Stimulated activated CD4-positive, alpha-beta T cell treated with anti-CD3 and anti-CD28 coated beads, Interleukin-4, amount 100 ng/mL, for 24 hours (primary cell): ENCODE measurements at regions not wholly inside any gene's neighbourhood (a gene's known extent, or its start where the extent isn't known, plus 50 kb on each side); places are given as distances from the start of the nearest gene placed in this dataset.
"Not testable (repeated sequence)": the region's sequence is repeated elsewhere in the genome, so short reads cannot be mapped to it uniquely, and the experiment has no call there.

Source experiments
- DNase-seq: peaks from one replicate; pipeline ENCODE4 v3.0.0-alpha.2; 2020

- DNase-seq, result no peak
Observed at GRCh38 chr4:141347684-141348083, 127.0 kb downstream of the ZNF330 start.

- DNase-seq, result no peak
Observed at GRCh38 chr4:141348125-141348524, 127.4 kb downstream of the ZNF330 start.

GRCh38 chr4:141348573-141348972, 127.9 kb downstream of the ZNF330 start:
- no peak for DNase-seq

- DNase-seq, result no peak
Observed at GRCh38 chr4:141349236-141349635, 128.5 kb downstream of the ZNF330 start.

GRCh38 chr4:141350122-141350905, 129.6 kb downstream of the ZNF330 start:
- DNase-seq, result no peak

GRCh38 chr4:141352331-141352730, 131.6 kb downstream of the ZNF330 start:
- DNase-seq, result no peak

- DNase-seq, result no peak
Observed at GRCh38 chr4:141352909-141353525, 132.3 kb downstream of the ZNF330 start.

GRCh38 chr4:141356321-141356962, 135.7 kb downstream of the ZNF330 start:
- no peak for DNase-seq

- DNase-seq, result no peak
Observed at GRCh38 chr4:141356963-141357335, 136.3 kb downstream of the ZNF330 start.

GRCh38 chr4:141368241-141368640, 147.5 kb downstream of the ZNF330 start:
- DNase-seq, result not testable (repeated sequence)

GRCh38 chr4:141371206-141371605, 150.5 kb downstream of the ZNF330 start:
- no peak for DNase-seq

GRCh38 chr4:141375855-141376254, 155.2 kb downstream of the ZNF330 start:
- no peak for DNase-seq

GRCh38 chr4:141376769-141377168, 156.1 kb downstream of the ZNF330 start:
- DNase-seq, result no peak

- DNase-seq, result no peak
Observed at GRCh38 chr4:141387299-141387698, 166.6 kb downstream of the ZNF330 start.

- DNase-seq, result no peak
Observed at GRCh38 chr4:141388481-141388880, 167.8 kb downstream of the ZNF330 start.

- DNase-seq, result no peak
Observed at GRCh38 chr4:141389649-141390048, 169.0 kb downstream of the ZNF330 start.

- no peak for DNase-seq
Observed at GRCh38 chr4:141390571-141390970, 169.9 kb downstream of the ZNF330 start.

- no peak for DNase-seq
Observed at GRCh38 chr4:141391293-141391692, 170.6 kb downstream of the ZNF330 start.

- DNase-seq, result no peak
Observed at GRCh38 chr4:141391771-141392170, 171.1 kb downstream of the ZNF330 start.

- no peak for DNase-seq
Observed at GRCh38 chr4:141395246-141395830, 174.6 kb downstream of the ZNF330 start.

GRCh38 chr4:141395919-141396318, 175.2 kb downstream of the ZNF330 start:
- no peak for DNase-seq

GRCh38 chr4:141402712-141403111, 182.0 kb downstream of the ZNF330 start:
- no peak for DNase-seq

- no peak for DNase-seq
Observed at GRCh38 chr4:141403782-141404181, 183.1 kb downstream of the ZNF330 start.

- DNase-seq, result no peak
Observed at GRCh38 chr4:141406237-141406636, 185.5 kb downstream of the ZNF330 start.
